ENCODE measurements at regions not wholly inside any gene's neighbourhood (a gene's known extent, or its start where the extent isn't known, plus 50 kb on each side); places are given as distances from the start of the nearest gene placed in this dataset.

DNA sequence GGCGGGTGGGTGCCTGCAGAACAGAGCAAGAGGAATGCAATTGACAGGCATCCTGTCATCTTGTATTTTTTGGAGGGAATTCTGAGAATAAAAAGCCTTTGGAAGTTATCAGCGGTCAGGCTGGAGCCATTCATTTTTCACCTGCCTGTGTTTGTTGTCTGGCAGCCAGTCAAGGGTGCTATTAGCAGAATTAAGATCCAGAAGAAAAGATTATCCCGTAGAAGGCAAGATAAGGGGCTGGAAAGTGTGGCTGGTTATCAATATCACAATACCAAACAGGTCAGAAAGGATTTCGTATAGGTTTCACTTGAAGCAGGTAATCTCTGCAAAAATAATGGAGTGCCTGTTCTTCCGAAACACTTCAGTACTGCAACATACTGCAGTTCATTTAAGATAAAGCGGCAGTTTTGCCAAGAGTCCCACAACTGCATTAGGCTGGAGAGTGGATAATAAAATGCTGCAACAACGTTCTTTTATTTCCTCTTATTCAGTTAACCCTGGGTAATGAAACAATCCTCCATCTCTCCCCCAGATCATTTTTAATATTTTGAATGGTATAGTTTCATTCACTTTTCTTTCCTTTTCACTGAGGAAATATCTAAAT lies 171.2 kb upstream of the CDKN3 start:
- H3K79me2 ChIP-seq (ENCODE audit: insufficient read depth, low read length): no peaks in the 10 kb centered on the region
- no peaks in the 10 kb centered on the region for H3K4me1 ChIP-seq (ENCODE audit: control insufficient read depth in 1 of 2, insufficient read depth in 2 of 2, low read length in 2 of 2)
- Mint-ChIP-seq H3K4me3 (no peak overlapping the region), H3K27ac (no peak overlapping the region), H3K27me3 (ENCODE audit: low read depth in 3 of 3) (peaks cover 19 to 29% (median 23%) of the 10 kb centered on the region in 3 donors), H3K36me3 (no peaks in the 10 kb centered on the region), H3K9me3 (peaks cover 0 to 5% (median 0%) of the 10 kb centered on the region in 7 donors), H3K4me1 (no peaks in the 10 kb centered on the region)
- intact Hi-C loops (cut with micrococcal nuclease): no loop called here
- no peaks in the 10 kb centered on the region for H3K9me3 ChIP-seq (replicated peaks in 1 of 2; ENCODE audit: control insufficient read depth in 1 of 2, insufficient read depth in 1 of 2, low read length in 2 of 2)
- TF ChIP-seq, protein P1, sequence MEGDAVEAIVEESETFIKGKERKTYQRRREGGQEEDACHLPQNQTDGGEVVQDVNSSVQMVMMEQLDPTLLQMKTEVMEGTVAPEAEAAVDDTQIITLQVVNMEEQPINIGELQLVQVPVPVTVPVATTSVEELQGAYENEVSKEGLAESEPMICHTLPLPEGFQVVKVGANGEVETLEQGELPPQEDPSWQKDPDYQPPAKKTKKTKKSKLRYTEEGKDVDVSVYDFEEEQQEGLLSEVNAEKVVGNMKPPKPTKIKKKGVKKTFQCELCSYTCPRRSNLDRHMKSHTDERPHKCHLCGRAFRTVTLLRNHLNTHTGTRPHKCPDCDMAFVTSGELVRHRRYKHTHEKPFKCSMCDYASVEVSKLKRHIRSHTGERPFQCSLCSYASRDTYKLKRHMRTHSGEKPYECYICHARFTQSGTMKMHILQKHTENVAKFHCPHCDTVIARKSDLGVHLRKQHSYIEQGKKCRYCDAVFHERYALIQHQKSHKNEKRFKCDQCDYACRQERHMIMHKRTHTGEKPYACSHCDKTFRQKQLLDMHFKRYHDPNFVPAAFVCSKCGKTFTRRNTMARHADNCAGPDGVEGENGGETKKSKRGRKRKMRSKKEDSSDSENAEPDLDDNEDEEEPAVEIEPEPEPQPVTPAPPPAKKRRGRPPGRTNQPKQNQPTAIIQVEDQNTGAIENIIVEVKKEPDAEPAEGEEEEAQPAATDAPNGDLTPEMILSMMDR (IDR thresholded peaks at IDR 0.05): no peak
- no peak overlapping the region for H2AFZ ChIP-seq (ENCODE audit: insufficient read depth, low read depth, low read length, poor library complexity, severe bottlenecking)
- DNase-seq: no peak
- no peak overlapping the region for H3K4me2 ChIP-seq (replicated peaks; ENCODE audit: extremely low read depth, low read length, poor library complexity, severe bottlenecking)
- no peak overlapping the region for H3K4me3 ChIP-seq (replicated peaks in 1 of 3; ENCODE audit: low read depth in 2 of 3, low read length in 3 of 3)
- WGBS (ENCODE audit: insufficient coverage): 50% methylated on average over 1 of the region's 7 CpGs
- H4K20me1 ChIP-seq (ENCODE audit: insufficient read depth, low read length): no peaks in the 10 kb centered on the region
- H3K9ac ChIP-seq (ENCODE audit: insufficient read depth, low read length, poor library complexity, severe bottlenecking): no peak overlapping the region
- peaks cover 23 to 26% of the 10 kb centered on the region in 2 donors for H3K27me3 ChIP-seq (ENCODE audit: control insufficient read depth in 2 of 2, insufficient read depth in 2 of 2, low read length in 2 of 2)
- H3K27ac ChIP-seq (ENCODE audit: low read depth in 1 of 2, low read length in 2 of 2): no peak overlapping the region
- no peaks in the 10 kb centered on the region for H3K36me3 ChIP-seq (replicated peaks in 1 of 2; ENCODE audit: control insufficient read depth in 1 of 2, insufficient read depth in 2 of 2, low read length in 2 of 2)

DNA sequence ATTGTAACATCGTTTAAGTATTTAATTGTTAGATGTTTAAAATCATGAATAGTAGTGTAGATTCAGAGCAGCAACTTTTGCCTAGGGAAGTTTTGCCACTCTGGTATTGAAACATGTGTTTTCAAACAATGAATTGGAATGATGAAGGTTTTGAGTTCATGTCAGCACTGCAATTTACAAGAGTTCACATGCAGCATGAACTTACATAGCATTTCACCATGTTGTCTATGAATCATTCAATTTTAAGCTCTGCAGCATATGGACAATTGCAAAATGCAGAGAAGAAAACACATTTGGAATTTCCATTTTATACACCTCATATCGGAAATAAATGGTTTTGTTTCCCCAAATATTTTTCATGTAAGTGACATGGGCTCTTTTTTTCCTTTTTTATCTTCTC lies 170.7 kb upstream of the CDKN3 start:
- no peak overlapping the region for H2AFZ ChIP-seq (ENCODE audit: insufficient read depth, low read depth, low read length, poor library complexity, severe bottlenecking)
- Mint-ChIP-seq H3K27me3 (ENCODE audit: low read depth in 3 of 3) (peaks cover 14 to 23% (median 18%) of the 10 kb centered on the region in 3 donors), H3K27ac (no peak overlapping the region), H3K36me3 (no peaks in the 10 kb centered on the region), H3K9me3 (peaks cover 0 to 4% (median 0%) of the 10 kb centered on the region in 7 donors), H3K4me1 (no peaks in the 10 kb centered on the region), H3K4me3 (no peak overlapping the region)
- intact Hi-C loops (cut with micrococcal nuclease): no loop called here
- no peaks in the 10 kb centered on the region for H3K36me3 ChIP-seq (replicated peaks in 1 of 2; ENCODE audit: control insufficient read depth in 1 of 2, insufficient read depth in 2 of 2, low read length in 2 of 2)
- no peaks in the 10 kb centered on the region for H3K9me3 ChIP-seq (replicated peaks in 1 of 2; ENCODE audit: control insufficient read depth in 1 of 2, insufficient read depth in 1 of 2, low read length in 2 of 2)
- no peak overlapping the region for H3K4me3 ChIP-seq (replicated peaks in 1 of 3; ENCODE audit: low read depth in 2 of 3, low read length in 3 of 3)
- no peak overlapping the region for H3K27ac ChIP-seq (ENCODE audit: low read depth in 1 of 2, low read length in 2 of 2)
- TF ChIP-seq, protein P1 (IDR thresholded peaks at IDR 0.05): no peak
- H3K4me1 ChIP-seq (ENCODE audit: control insufficient read depth in 1 of 2, insufficient read depth in 2 of 2, low read length in 2 of 2): no peaks in the 10 kb centered on the region
- no peaks in the 10 kb centered on the region for H3K79me2 ChIP-seq (ENCODE audit: insufficient read depth, low read length)
- WGBS (ENCODE audit: insufficient coverage): 75% methylated on average over 1 of the region's 2 CpGs
- H3K27me3 ChIP-seq (ENCODE audit: control insufficient read depth in 2 of 2, insufficient read depth in 2 of 2, low read length in 2 of 2): peaks cover 18 to 21% of the 10 kb centered on the region in 2 donors
- no peaks in the 10 kb centered on the region for H4K20me1 ChIP-seq (ENCODE audit: insufficient read depth, low read length)
- DNase-seq: no peak
- no peak overlapping the region for H3K9ac ChIP-seq (ENCODE audit: insufficient read depth, low read length, poor library complexity, severe bottlenecking)
- no peak overlapping the region for H3K4me2 ChIP-seq (replicated peaks; ENCODE audit: extremely low read depth, low read length, poor library complexity, severe bottlenecking)

Data from CD14-positive monocyte (primary cell).